Activated B cell treated with CpG ODN at 0.5 μM for 24 hours (primary cell): ENCODE measurements at regions not wholly inside any gene's neighbourhood (a gene's known extent, or its start where the extent isn't known, plus 50 kb on each side); places are given as distances from the start of the nearest gene placed in this dataset.
"Not testable (repeated sequence)": the region's sequence is repeated elsewhere in the genome, so short reads cannot be mapped to it uniquely, and the experiment has no call there.

Source experiments
- ATAC-seq: fragments of 200-7000 bp; cut with Tn5 transposase; one replicate; pipeline ENCODE4 v1.10.0; 2021; ENCODE audit warnings: low read depth, mild to moderate bottlenecking, moderate library complexity
- CTCF ChIA-PET: fragments of 350-600 bp; sonication (Branson Sonifier 250); formaldehyde crosslinking; loops from one replicate; lab custom pipeline; 2021; ENCODE audit warnings: antibody characterized with exemption; lab: Charles Lee
- POLR2A ChIA-PET: fragments of 350-600 bp; sonication (Branson Sonifier 250); formaldehyde crosslinking; loops from one replicate; lab custom pipeline; 2021; ENCODE audit warnings: antibody characterized with exemption; lab: Charles Lee
- DNase-seq: peaks from one replicate; pipeline ENCODE4 v3.0.0; 2022
- H3K27ac Mint-ChIP-seq: one replicate; pipeline ENCODE4 v1.8.0; 2020; ENCODE audit warnings: mixed read lengths
- H3K27me3 Mint-ChIP-seq: one replicate; pipeline ENCODE4 v1.8.0; 2021; ENCODE audit warnings: mixed read lengths
- H3K36me3 Mint-ChIP-seq: one replicate; pipeline ENCODE4 v1.8.0; 2021; ENCODE audit warnings: low read depth, mixed read lengths
- H3K4me1 Mint-ChIP-seq: one replicate; pipeline ENCODE4 v1.8.0; 2021; ENCODE audit warnings: mixed read lengths
- H3K4me3 Mint-ChIP-seq: one replicate; pipeline ENCODE4 v1.8.0; 2020; ENCODE audit warnings: mild to moderate bottlenecking, mixed read lengths
- H3K9me3 Mint-ChIP-seq: one replicate; pipeline ENCODE4 v1.8.0; 2020; ENCODE audit warnings: mixed read lengths
- CTCF ChIP-seq: fragments of 200-600 bp; IDR thresholded peaks from one replicate; pipeline ENCODE4 v1.8.0; 2022; ENCODE audit warnings: antibody characterized with exemption, mild to moderate bottlenecking
- intact Hi-C: fragments of 100-400 bp; cut with micrococcal nuclease; formaldehyde crosslinking; loops from one replicate; pipeline ENCODE4 v1.15.1; 2024

- no peak for DNase-seq
- H3K4me1 Mint-ChIP-seq = no peaks in the 10 kb centered on the region
- ATAC-seq = no peak
- no peak overlapping the region for H3K4me3 Mint-ChIP-seq
- H3K27ac Mint-ChIP-seq = no peak overlapping the region
- no peak for TF ChIP-seq CTCF
- intact Hi-C loops = no loop called here
- CTCF ChIA-PET = no interaction called here
- peaks cover 22% of the 10 kb centered on the region for H3K27me3 Mint-ChIP-seq
- H3K36me3 Mint-ChIP-seq = no peaks in the 10 kb centered on the region
- POLR2A ChIA-PET = no interaction called here
- no peaks in the 10 kb centered on the region for H3K9me3 Mint-ChIP-seq
These were observed 197.3 kb downstream of the MATN1 start for GRCh38 chr1:30525971-30526651.

DNA sequence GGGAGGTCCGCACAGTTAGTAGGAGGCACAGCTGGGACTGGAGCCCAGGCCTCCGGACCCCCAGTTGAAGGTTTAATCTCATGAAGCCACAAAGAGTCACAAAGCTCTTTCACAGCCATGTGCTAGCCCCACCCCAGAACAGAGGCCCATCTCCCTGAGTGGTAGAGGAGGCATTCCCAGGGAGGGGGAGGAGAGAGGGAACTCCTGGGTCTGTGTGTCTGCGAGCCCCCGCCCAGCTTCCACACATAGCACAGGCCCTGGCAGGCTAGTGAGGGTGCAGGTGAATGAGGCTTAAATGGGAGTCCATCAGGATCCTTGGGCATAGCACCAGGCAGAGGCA is 197.8 kb downstream of the MATN1 start:
- CTCF ChIA-PET = no interaction called here
- TF ChIP-seq CTCF = no peak
- no peak for DNase-seq
- Mint-ChIP-seq H3K36me3 (no peaks in the 10 kb centered on the region), H3K27me3 (peaks cover 21% of the 10 kb centered on the region), H3K9me3 (no peaks in the 10 kb centered on the region), H3K4me1 (no peaks in the 10 kb centered on the region), H3K4me3 (no peak overlapping the region), H3K27ac (no peak overlapping the region)
- POLR2A ChIA-PET = no interaction called here
- ATAC-seq = no peak
- intact Hi-C loops = no loop called here

DNA sequence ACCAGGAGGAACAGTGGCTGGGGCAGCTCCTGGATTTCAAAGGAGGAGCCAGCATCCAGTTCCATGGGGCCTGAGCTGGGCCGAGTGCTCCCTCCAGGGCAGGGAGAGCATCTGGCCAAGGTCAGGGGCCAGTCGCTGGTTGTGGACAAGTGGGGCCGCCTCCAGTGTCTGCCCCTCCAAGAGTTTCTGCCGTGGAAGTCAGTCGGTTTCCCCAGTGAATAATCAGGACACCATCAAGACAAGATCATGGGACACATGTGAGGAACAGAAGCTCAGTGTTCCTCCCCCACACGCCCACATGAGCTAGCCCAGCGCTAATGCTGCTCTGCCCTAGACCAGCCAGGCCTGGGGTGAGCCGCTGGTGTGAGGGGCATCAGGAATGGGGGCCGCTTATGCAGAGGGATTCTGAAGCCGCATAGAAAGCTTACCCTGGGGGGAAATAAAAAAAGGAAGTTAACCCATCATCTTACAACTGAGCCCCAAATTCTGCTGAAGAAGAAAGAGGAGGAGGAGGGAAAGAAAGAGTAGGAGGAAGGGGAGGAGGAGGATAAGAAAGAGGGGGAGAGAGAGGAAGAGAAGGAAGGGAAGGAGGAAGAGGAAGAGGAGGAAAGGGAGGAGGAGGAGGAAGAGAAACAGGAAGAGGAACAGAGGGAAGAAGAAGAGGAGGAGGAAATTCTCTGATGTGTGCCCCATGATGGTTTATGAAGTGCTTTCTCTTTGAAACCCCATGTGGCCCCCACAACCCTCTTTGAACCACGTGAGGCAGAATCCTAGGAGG is 198.4 kb downstream of the MATN1 start:
- Mint-ChIP-seq H3K27me3 (peaks cover 18% of the 10 kb centered on the region), H3K27ac (no peak overlapping the region), H3K36me3 (no peaks in the 10 kb centered on the region), H3K4me1 (no peaks in the 10 kb centered on the region), H3K4me3 (no peak overlapping the region), H3K9me3 (no peaks in the 10 kb centered on the region)
- intact Hi-C loops = no loop called here
- DNase-seq = no peak
- no peak for ATAC-seq
- CTCF ChIA-PET = no interaction called here
- POLR2A ChIA-PET = no interaction called here
- TF ChIP-seq CTCF = no peak

DNA sequence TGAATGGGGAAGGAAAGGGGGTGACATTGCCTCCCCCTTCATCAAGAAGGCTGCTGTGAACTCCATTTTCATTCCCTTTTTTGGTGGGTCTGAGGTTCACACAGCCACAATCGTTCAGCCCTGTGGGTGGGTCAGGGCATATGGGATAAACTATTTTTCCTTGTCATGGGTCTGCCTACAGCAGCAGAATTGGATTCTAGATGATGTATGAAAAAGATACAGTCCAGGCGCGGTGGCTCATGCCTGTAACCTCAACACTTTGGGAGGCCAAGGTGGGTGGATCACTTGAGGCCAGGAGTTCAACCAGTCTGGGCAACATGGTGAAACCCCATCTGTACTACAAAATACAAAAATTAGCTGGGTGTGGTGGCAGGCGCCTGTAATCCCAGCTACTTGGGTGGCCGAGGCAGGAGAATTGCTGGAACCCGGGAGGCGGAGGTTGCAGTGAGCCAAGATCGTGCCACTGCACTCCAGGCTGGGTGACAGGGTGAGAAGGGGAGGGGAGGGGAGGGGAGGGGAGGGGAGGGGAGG is 199.3 kb downstream of the MATN1 start:
- H3K4me1 Mint-ChIP-seq, H3K9me3 Mint-ChIP-seq, H3K36me3 Mint-ChIP-seq, POLR2A ChIA-PET, DNase-seq, H3K4me3 Mint-ChIP-seq, CTCF ChIA-PET, H3K27ac Mint-ChIP-seq, ATAC-seq, intact Hi-C loops: not testable (repeated sequence)
- peaks cover 18% of the 10 kb centered on the region for H3K27me3 Mint-ChIP-seq

DNA sequence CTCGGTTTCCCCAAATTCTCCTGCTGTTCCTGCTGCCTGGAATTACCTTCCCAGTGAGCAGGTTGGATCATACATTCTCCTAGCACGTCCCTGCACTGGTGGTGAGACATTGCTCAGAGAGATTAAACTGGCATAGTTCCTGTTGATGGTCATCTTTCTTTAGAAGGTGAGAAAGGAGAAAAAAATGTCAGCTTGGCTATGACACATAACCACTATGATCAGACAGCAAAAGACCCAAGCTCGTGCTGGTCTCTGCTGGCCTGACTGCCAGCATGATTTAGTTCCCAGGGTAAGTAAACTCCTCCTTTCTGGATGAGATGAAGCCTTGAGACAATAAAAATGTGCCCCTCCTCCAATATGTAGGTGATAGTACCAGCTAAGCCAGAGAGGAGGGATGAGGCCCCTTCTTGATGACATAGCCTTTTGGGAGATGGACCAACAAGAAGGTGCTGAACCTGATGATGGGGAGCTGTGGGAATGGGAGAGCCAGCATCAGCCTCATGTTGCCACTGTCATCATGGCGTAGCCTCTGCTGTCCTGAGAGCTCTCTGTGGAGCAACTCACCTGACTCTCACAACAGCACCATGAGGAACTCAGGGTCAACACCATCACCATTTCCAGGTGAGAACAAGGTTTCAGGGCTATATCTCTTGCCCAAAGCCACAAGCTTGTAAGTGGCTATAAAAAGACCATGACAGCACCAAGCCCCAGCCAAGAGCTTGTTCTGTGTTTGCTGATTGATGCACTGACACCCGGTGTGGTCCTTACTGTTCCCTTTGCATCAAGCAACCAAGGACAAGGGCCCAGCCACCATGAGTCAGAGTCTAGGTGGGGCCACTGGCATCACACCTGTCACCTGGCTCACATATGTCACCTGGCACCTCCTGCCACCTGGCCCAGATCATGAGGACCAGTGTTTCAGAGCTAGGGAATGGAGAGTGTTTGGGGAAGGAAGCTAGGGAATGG is 200.0 kb downstream of the MATN1 start:
- ChIA-PET CTCF (interaction anchor here (0.6 kb wide), 1 partner anchor 436 kb away, joined by 3 read pairs; no protein-coding TSS in a partner anchor), POLR2A (no interaction called here)
- Mint-ChIP-seq H3K4me1 (no peaks in the 10 kb centered on the region), H3K4me3 (no peak overlapping the region), H3K9me3 (no peaks in the 10 kb centered on the region), H3K27ac (no peak overlapping the region), H3K36me3 (no peaks in the 10 kb centered on the region), H3K27me3 (peaks cover 18% of the 10 kb centered on the region)
- no peak for ATAC-seq
- DNase-seq = no peak
- intact Hi-C loops = no loop called here
- TF ChIP-seq CTCF = no peak
